ENCODE measurements at regions not wholly inside any gene's neighbourhood (a gene's known extent, or its start where the extent isn't known, plus 50 kb on each side); places are given as distances from the start of the nearest gene placed in this dataset.

GRCh38 chr2:81852651-81853050, 1548.1 kb upstream of the LRRTM1 start:
- TF ChIP-seq CTCF (conservative IDR thresholded peaks at IDR 0.05; ENCODE audit: low read depth, low read length), result no peak
- TF ChIP-seq EZH2 (IDR thresholded peaks at IDR 0.05; ENCODE audit: borderline replicate concordance, low read depth, low read length, poor library complexity, severe bottlenecking), result no peak

Data from A673 (cell line).